ENCODE measurements at regions not wholly inside any gene's neighbourhood (a gene's known extent, or its start where the extent isn't known, plus 50 kb on each side); places are given as distances from the start of the nearest gene placed in this dataset.

DNA sequence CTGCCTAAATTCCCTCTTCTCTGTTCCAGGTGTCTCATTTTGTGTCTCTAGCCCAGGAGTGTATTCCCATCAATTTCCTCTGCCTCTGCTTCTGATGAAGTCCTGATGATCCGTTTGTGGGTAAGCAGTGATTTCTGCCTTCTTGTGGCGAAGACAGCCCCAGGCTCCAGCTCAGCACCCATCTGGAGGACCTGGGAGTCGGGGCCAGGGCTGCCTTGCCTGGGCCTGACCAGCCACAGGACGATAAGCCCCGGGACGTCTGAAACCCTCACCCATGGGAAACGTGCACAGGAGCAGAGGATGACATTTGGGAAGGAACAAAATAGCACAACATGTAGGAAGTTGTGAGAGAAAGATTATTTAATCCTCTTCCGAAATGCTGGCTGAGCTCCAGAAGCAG, 206.9 kb downstream of the FBXO15 start:
- TF ChIP-seq, protein P1, sequence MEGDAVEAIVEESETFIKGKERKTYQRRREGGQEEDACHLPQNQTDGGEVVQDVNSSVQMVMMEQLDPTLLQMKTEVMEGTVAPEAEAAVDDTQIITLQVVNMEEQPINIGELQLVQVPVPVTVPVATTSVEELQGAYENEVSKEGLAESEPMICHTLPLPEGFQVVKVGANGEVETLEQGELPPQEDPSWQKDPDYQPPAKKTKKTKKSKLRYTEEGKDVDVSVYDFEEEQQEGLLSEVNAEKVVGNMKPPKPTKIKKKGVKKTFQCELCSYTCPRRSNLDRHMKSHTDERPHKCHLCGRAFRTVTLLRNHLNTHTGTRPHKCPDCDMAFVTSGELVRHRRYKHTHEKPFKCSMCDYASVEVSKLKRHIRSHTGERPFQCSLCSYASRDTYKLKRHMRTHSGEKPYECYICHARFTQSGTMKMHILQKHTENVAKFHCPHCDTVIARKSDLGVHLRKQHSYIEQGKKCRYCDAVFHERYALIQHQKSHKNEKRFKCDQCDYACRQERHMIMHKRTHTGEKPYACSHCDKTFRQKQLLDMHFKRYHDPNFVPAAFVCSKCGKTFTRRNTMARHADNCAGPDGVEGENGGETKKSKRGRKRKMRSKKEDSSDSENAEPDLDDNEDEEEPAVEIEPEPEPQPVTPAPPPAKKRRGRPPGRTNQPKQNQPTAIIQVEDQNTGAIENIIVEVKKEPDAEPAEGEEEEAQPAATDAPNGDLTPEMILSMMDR (conservative IDR thresholded peaks at IDR 0.05) = no peak
- no peak for TF ChIP-seq ZFX (IDR thresholded peaks at IDR 0.05)

Measured in C4-2B (cell line).